ENCODE measurements at regions not wholly inside any gene's neighbourhood (a gene's known extent, or its start where the extent isn't known, plus 50 kb on each side); places are given as distances from the start of the nearest gene placed in this dataset.

DNA sequence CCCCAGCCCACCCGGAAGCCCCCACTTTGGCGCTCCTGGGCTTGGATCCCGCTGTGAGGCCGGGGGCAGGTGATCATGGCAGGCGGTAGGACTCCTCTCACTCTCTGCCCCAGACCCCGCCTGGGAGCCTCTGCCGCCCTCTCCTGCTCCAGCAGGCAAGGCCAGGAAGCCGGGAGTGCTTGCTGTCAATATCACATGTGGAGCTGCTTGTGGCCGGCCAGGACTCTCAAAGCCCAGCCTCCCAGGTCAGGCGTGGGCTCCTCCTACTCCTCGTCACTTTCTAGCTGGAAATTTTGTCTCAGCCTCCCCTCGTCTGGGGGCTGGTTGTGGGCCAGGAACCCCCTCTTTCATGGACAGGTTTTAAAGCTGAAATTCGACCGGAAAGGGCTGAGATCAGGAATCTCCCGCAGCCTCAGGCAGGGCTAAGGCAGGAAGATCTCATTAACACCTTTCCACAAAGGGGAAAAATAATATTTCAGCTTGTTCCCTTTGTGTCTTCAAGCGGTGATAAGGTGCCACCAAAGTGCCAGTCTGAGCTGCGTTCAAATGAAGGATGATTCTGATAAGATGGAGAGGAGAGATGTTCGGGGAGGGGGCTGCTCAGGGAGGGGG is 273.6 kb upstream of the PODXL start:
- FAIRE-seq (no peak), ATAC-seq (peak; percentile 61), DNase-seq (ENCODE audit: extremely low read depth in 1 of 4, low spot score in 3 of 4) (no peak)
- no peaks in the 10 kb centered on the region for H3K9me3 ChIP-seq (replicated peaks; ENCODE audit: control insufficient read depth, insufficient read depth, low read depth, low read length)
- H3K4me1 ChIP-seq (replicated peaks in 1 of 2; ENCODE audit: control insufficient read depth in 2 of 2, insufficient read depth in 2 of 2, low read length in 2 of 2) = peaks cover 0 to 3% of the 10 kb centered on the region in 2 experiments; a peak in 1 of 5 replicates
- H3K79me2 ChIP-seq (ENCODE audit: control insufficient read depth, insufficient read depth, low read length) = no peaks in the 10 kb centered on the region
- H3K4me3 ChIP-seq = no peak overlapping the region
- TF ChIP-seq ZNF316 (IDR thresholded peaks at IDR 0.05) (no peak), HLTF (IDR thresholded peaks at IDR 0.05) (no peak), RBFOX2 (IDR thresholded peaks at IDR 0.05; ENCODE audit: low read depth, low read length) (no peak), RBM17 (IDR thresholded peaks at IDR 0.05; ENCODE audit: borderline replicate concordance, low read depth, low read length) (no peak), ZSCAN29 (IDR thresholded peaks at IDR 0.05) (no peak), CBX2 (IDR thresholded peaks at IDR 0.05; ENCODE audit: insufficient read depth, low read length, poor library complexity, severe bottlenecking) (no peak), ASH1L (IDR thresholded peaks at IDR 0.05; ENCODE audit: borderline replicate concordance, low read depth, partially characterized antibody) (no peak), TAF7 (tag; IDR thresholded peaks at IDR 0.05) (no peak)
- no peaks in the 10 kb centered on the region for H3K9me1 ChIP-seq (ENCODE audit: control insufficient read depth, insufficient read depth, low read length)
- POLR2A ChIA-PET = interaction anchor here (0.7 kb wide), 1 partner anchor 267 kb away, joined by 3 read pairs; no protein-coding TSS in a partner anchor
- H3K9ac ChIP-seq (ENCODE audit: insufficient read depth in 1 of 2, low read depth in 2 of 2, low read length in 2 of 2) = no peak overlapping the region
- no peak overlapping the region for H2AFZ ChIP-seq (ENCODE audit: low read depth, low read length)
- H3K36me3 ChIP-seq (ENCODE audit: control insufficient read depth, insufficient read depth, low read length) = no peaks in the 10 kb centered on the region
- no peak overlapping the region for H3K27ac ChIP-seq (ENCODE audit: extremely low read depth, low read depth, low read length)
- peaks cover 18 to 41% of the 10 kb centered on the region in 2 experiments for H3K27me3 ChIP-seq (ENCODE audit: control insufficient read depth in 2 of 2, insufficient read depth in 2 of 2, low read length in 2 of 2)
- intact Hi-C loops (cut with micrococcal nuclease) = no loop called here
- 0% methylated on average over 18 of the region's 18 CpGs for WGBS (ENCODE audit: insufficient coverage, low coverage, missing lambda C conversion rate)
- in situ Hi-C loops (cut with MboI) = no loop called here
- H3K4me2 ChIP-seq (ENCODE audit: insufficient read depth, low read length) = no peak overlapping the region
- no peaks in the 10 kb centered on the region for H4K20me1 ChIP-seq (replicated peaks; ENCODE audit: control insufficient read depth, insufficient read depth, low read length)
- BruUV-seq (replicated peaks) = no TSS peak
- CTCF ChIA-PET (ENCODE audit: low intra/inter-chr PET ratio) = no interaction called here
